KBM-7 (cell line): ENCODE measurements at regions not wholly inside any gene's neighbourhood (a gene's known extent, or its start where the extent isn't known, plus 50 kb on each side); places are given as distances from the start of the nearest gene placed in this dataset.
"Not testable (repeated sequence)": the region's sequence is repeated elsewhere in the genome, so short reads cannot be mapped to it uniquely, and the experiment has no call there.

Experiments
- DNase-seq: peaks from one replicate; pipeline ENCODE4 v3.0.0-alpha.2; 2015
- in situ Hi-C: fragments of 300-500 bp; cut with MboI; formaldehyde crosslinking; loops from 2 replicates; pipeline ENCODE4 v1.14.3; 2020; ENCODE audit warnings: low sequenced_read_pairs, low pct_unique_long_range_greater_than_20kb, mixed read lengths

GRCh38 chr17:6278376-6278775 is 156.5 kb downstream of the AIPL1 start:
- no peak for DNase-seq
- in situ Hi-C loops: no loop called here

- no peak for DNase-seq
- in situ Hi-C loops: no loop called here
Observed at GRCh38 chr17:6276711-6277110, 158.2 kb downstream of the AIPL1 start.

- in situ Hi-C loops: no loop called here
- DNase-seq: no peak
Observed at GRCh38 chr17:6274310-6274709, 160.6 kb downstream of the AIPL1 start.

GRCh38 chr17:6269478-6269877 is 165.4 kb downstream of the AIPL1 start:
- peak; percentile 30 for DNase-seq

GRCh38 chr17:6261466-6261865 is 173.5 kb downstream of the AIPL1 start:
- DNase-seq: no peak
- in situ Hi-C loops: no loop called here

More at GRCh38 chr17:6269478-6269877, 165.4 kb downstream of the AIPL1 start:
- in situ Hi-C loops: no loop called here

- DNase-seq: no peak
- in situ Hi-C loops: no loop called here
Observed at GRCh38 chr17:6259899-6260298, 175.0 kb downstream of the AIPL1 start.

- no peak for DNase-seq
- in situ Hi-C loops: no loop called here
Observed at GRCh38 chr17:6257336-6257735, 177.6 kb downstream of the AIPL1 start.

GRCh38 chr17:6255322-6255721 is 179.6 kb downstream of the AIPL1 start:
- DNase-seq: no peak
- in situ Hi-C loops: no loop called here

- no peak for DNase-seq
- in situ Hi-C loops: no loop called here
Observed at GRCh38 chr17:6254036-6254435, 180.9 kb downstream of the AIPL1 start.

GRCh38 chr17:6251640-6252039 is 181.5 kb downstream of the WSCD1 start:
- DNase-seq, in situ Hi-C loops: not testable (repeated sequence)

- DNase-seq: no peak
- in situ Hi-C loops: no loop called here
Observed at GRCh38 chr17:6249732-6250131, 179.6 kb downstream of the WSCD1 start.

GRCh38 chr17:6248061-6248460 is 177.9 kb downstream of the WSCD1 start:
- in situ Hi-C loops: no loop called here
- DNase-seq: no peak

- in situ Hi-C loops: no loop called here
- DNase-seq: no peak
Observed at GRCh38 chr17:6245301-6246177, 175.4 kb downstream of the WSCD1 start.

- DNase-seq: no peak
- in situ Hi-C loops: no loop called here
Observed at GRCh38 chr17:6244796-6245195, 174.6 kb downstream of the WSCD1 start.

- in situ Hi-C loops: no loop called here
- DNase-seq: no peak
Observed at GRCh38 chr17:6244253-6244652, 174.1 kb downstream of the WSCD1 start.

- no peak for DNase-seq
- in situ Hi-C loops: no loop called here
Observed at GRCh38 chr17:6243186-6243585, 173.0 kb downstream of the WSCD1 start.

GRCh38 chr17:6241996-6242395 is 171.8 kb downstream of the WSCD1 start:
- DNase-seq: no peak
- in situ Hi-C loops: no loop called here

GRCh38 chr17:6241381-6241780 is 171.2 kb downstream of the WSCD1 start:
- in situ Hi-C loops: no loop called here
- no peak for DNase-seq

- no peak for DNase-seq
- in situ Hi-C loops: no loop called here
Observed at GRCh38 chr17:6240601-6241000, 170.4 kb downstream of the WSCD1 start.

- DNase-seq: no peak
- in situ Hi-C loops: no loop called here
Observed at GRCh38 chr17:6240001-6240400, 169.8 kb downstream of the WSCD1 start.

- DNase-seq: no peak
- in situ Hi-C loops: no loop called here
Observed at GRCh38 chr17:6239241-6239798, 169.1 kb downstream of the WSCD1 start.
